RWPE1 (cell line): ENCODE measurements at regions not wholly inside any gene's neighbourhood (a gene's known extent, or its start where the extent isn't known, plus 50 kb on each side); places are given as distances from the start of the nearest gene placed in this dataset.

ENCODE experiments used
- CTCF ChIA-PET: fragments of 350-600 bp; sonication (Branson Sonifier 250); formaldehyde crosslinking; extraction: SDS; loops from one replicate; lab custom pipeline; 2021; lab: Yijun Ruan, JAX
- POLR2A ChIA-PET: fragments of 400-600 bp; formaldehyde crosslinking; extraction: SDS; loops from one replicate; lab custom pipeline; 2020; ENCODE audit warnings: antibody characterized with exemption; ENCODE audit not compliant: low non-redundant PET; lab: Yijun Ruan, JAX
- DNase-seq: peaks from one replicate; pipeline ENCODE4 v3.0.0; 2012; ENCODE audit warnings: low spot score
- H3K27ac ChIP-seq: fragments of 450-650 bp; 2 replicates; pipeline ENCODE4 v1.5.1; 2017
- TF ChIP-seq, protein P1 (sequence below): fragments of 450-650 bp; conservative IDR thresholded peaks from 2 replicates; pipeline ENCODE4 v1.5.1; 2017; ENCODE audit warnings: low read depth, mild to moderate bottlenecking

DNA sequence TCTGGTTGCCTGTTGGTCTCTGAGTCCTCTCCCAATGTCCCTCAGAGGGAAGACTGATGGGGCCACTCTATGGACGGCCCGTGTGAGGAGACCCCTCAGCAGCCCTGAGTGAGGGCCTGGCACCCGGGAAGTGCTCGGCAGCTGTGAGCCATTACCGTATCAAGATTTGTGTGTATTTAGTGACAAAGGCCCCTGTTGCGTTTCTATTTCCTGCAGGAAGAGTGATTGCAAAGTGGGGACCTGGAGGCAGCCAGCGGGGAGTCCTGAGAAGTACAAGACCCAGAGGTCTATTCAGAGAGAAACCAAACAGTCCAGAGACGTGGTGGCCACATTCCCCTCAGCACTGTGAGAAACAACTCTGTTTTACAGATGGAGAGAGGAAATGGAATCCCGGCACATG, 51.1 kb upstream of the CHST15 start:
- ChIA-PET POLR2A (no interaction called here), CTCF (interaction anchor here (0.8 to 1.3 kb wide), 2 partner anchors 19 to 93 kb away, joined by 5 to 6 read pairs; no protein-coding TSS in a partner anchor)
- H3K27ac ChIP-seq, result peak overlapping the region; percentile 47
- TF ChIP-seq, protein P1, sequence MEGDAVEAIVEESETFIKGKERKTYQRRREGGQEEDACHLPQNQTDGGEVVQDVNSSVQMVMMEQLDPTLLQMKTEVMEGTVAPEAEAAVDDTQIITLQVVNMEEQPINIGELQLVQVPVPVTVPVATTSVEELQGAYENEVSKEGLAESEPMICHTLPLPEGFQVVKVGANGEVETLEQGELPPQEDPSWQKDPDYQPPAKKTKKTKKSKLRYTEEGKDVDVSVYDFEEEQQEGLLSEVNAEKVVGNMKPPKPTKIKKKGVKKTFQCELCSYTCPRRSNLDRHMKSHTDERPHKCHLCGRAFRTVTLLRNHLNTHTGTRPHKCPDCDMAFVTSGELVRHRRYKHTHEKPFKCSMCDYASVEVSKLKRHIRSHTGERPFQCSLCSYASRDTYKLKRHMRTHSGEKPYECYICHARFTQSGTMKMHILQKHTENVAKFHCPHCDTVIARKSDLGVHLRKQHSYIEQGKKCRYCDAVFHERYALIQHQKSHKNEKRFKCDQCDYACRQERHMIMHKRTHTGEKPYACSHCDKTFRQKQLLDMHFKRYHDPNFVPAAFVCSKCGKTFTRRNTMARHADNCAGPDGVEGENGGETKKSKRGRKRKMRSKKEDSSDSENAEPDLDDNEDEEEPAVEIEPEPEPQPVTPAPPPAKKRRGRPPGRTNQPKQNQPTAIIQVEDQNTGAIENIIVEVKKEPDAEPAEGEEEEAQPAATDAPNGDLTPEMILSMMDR, result no peak
- DNase-seq, result no peak

DNA sequence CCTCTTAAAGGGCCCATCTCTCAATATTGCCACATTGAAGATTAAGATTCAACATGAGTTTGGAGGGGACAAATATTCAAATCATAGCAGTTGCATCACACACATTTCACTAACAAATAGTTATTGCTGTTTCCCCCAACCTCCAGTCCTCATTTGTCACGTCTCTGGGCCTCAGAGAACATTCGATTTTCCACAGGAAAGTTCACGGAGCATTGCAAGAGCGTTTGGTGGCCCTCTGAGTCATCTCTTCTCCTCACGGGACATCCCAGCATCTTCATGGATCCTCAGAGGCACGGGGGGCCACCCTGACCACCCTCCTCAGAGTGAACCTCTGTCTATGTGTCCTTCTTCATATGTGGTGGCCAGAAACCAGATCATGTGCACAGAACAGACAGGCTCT, 50.3 kb upstream of the CHST15 start:
- DNase-seq, result no peak
- ChIA-PET CTCF (no interaction called here), POLR2A (no interaction called here)
- H3K27ac ChIP-seq, result no peak overlapping the region
- TF ChIP-seq, protein P1, result no peak
